Right ventricle myocardium superior (tissue), 1 donor: ENCODE measurements at regions not wholly inside any gene's neighbourhood (a gene's known extent, or its start where the extent isn't known, plus 50 kb on each side); places are given as distances from the start of the nearest gene placed in this dataset.

ENCODE experiments used
- ATAC-seq: fragments of 200-7000 bp; cut with Tn5 transposase; one replicate; pipeline ENCODE4 v1.9.1; 2020; ENCODE audit warnings: mild to moderate bottlenecking; ENCODE audit not compliant: poor library complexity
- DNase-seq: peaks from one replicate; pipeline ENCODE4 v3.0.0-alpha.2; 2020
- intact Hi-C: fragments of 100-400 bp; cut with DNase I; formaldehyde crosslinking; loops from one replicate; pipeline ENCODE4 v1.11.2; 2022
- donor health status: DM: no; HTN: yes; CAD: no; lungs with severe emphysema.

DNA sequence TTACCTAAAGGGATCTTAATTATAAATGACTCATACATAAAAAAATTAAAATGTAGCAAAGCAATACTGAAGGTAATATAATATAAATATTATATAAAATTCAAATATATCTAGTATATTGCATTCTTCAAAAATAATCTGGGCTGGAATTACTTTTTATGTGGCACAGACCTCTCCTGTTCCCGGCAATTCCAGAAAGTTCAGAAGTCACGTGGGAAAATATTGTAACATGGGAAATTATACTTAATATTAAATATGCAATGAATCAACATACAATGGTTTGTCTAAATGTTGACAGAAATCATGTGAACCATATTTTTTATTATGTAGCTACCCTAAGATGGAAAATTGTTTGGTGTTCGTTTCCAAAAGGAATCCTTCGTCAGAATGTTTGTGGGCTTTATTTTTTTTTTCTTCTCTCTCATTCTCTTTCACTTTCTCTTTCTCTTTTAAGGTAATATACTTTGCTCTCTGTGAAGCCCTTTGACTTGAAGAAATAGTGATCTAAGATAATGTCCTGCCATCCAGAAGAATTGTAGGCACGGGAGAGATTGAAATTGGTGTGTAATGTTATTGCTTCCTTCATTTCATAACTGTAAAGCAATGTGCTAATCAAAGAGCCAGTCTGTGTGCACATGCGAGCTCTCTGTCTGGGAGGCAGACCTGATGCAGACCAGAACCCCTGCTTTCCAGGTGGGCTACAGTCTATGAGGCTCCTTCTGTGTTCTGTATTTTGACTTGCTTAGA is 559.4 kb downstream of the NR2F2 start:
- intact Hi-C loops: no loop called here
- ATAC-seq: no peak
- no peak for DNase-seq

DNA sequence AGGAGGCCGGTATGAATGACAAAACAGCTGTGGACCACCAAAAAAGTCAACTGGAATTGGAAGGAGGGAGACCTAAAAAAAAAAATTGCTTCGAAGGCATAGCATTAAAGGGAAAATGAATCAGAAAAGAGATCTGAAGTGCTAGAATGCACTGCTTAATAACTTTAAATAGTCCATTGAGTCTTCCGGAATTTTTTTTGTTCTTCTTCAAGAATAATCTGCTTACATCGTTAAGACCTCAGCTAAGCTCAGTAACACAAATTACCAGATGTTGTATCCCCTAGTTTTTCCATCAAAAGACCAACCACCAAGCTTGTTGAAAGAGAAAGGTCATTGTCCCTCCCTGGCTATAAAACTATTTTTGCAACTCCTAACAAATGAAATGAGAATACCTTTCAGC is 560.5 kb downstream of the NR2F2 start:
- intact Hi-C loops: no loop called here
- ATAC-seq (no peak), DNase-seq (no peak)

DNA sequence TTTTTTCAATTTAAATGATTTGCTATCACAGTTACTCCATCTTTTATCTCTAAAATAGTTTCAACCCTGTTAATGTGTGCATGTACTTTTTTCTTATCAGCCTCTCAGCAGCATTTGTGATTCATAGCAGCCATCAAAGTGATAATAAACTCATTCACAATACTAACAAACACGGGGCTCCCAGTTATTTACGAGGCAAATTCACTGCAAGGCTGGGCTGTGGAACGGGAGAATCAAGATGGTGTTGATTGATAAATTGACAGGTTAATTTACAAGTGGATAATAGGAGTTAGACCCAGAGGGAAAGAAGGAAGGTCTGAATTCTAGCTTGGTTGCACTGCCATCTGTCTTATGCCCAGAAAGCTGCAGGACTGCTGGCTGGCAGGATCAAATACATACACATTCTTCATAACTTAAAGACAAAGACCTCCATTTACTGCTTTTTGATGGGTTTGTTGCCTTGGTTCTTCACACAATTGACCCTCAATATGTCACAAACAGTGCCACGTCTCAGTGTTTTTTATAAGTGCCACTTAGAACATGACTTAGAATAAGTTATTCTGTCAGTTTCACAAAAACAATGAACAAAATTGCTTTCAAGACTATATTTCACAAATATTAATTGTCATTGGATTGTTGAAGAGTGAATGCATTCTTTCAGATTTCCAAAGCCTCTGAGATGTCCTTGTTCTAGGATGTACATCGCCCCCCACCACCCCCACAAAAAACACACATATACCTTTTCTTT is 562.8 kb downstream of the NR2F2 start:
- ATAC-seq: no peak
- DNase-seq: no peak
- intact Hi-C loops: no loop called here

DNA sequence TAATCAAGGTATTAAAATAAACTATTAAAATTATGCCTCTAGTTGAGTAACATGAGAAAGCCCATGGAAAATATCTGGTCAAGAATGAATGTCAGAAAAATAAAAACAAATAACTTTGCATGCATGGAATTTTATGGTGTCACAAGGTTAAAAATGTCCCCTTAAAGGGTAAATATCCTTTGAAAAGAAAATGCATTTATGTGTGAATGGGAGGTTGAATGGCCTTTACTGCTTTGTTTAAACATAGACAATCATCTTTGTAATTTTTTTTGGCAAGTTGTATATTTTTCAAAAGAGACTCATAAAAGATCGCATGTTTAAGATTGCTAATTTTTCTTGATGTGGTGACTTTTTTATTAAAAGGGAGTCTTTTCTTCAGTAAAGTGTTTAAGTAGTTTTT is 564.2 kb downstream of the NR2F2 start:
- ATAC-seq (no peak), DNase-seq (no peak)
- intact Hi-C loops: no loop called here

DNA sequence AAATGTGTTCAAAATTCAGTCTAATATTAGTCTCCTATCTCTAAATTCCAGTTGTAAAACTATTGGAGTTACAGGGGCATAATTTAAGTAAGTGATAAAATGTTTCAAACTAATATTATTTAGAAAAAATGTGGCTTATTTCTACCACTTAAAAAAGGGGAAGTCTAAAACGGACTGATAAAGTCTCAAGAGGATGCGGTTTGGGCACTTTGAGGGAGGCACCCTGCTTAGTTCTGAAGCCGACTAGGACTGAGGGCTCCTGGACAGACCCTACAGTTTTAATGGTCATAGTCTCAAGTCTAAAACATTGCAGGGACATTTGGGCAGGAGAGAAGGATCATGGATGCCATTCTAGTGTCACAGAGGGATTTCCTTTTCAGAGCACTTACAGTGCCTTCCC is 566.3 kb downstream of the NR2F2 start:
- ATAC-seq (no peak), DNase-seq (no peak)
- intact Hi-C loops: no loop called here

DNA sequence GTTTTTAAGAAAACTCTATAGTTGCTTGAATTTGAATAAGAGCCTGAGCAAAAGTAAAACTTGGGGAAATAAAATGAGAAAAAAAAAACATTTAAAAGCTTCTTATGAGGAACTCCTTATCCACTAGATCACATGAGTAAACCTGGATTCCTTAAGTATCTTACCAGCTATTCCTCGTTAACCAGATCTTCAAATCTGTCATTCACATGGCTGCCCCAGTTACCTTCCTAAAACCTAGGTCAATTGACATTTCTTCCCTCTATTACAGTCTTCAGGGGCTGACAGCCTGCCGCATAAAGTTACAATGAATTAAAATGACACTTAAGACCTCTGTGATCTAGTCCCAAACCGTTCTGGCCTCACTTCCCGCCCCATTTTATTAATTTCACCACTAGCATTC is 583.6 kb downstream of the NR2F2 start:
- intact Hi-C loops: no loop called here
- DNase-seq: no peak
- ATAC-seq: no peak

DNA sequence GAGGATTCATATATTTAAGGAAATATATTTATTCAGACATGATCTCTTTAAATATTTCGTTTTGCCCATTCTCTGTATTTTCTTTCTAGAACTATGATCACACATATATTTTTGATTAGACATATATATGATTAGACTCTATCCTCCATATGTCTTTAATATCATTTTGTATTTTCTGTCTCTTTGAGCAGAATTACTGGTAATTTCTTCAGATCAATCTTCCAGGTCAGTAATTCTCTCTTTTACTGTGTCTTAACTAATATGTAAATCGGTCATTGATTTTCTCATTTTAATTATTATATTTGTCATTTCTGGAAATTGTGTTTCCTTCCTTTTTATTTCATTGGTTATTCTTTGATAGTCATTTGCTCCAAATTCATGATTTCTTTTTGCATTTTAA is 586.2 kb downstream of the NR2F2 start:
- intact Hi-C loops: no loop called here
- no peak for ATAC-seq

DNA sequence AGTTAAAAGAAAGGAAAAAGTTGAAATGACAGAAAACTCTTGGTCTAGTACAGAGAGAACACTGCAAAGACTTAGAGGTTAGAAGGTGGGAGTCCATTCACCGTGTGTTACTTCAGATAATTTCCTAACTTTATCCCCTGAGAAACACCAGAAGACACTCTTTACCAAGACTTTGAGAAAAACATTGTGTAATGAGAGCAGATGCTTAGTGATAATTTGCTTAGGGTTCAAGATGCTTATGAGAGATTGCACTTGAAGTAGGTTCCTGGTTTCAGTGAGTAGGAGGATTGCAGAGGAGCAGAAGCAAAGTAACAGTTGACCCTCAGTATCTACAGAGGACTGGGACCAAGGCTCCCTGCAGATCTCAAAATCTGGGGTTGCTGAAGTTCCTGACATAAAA is 594.1 kb downstream of the NR2F2 start:
- DNase-seq: no peak
- intact Hi-C loops: no loop called here

More for the DNA sequence above, 586.2 kb downstream of the NR2F2 start:
- no peak for DNase-seq

DNA sequence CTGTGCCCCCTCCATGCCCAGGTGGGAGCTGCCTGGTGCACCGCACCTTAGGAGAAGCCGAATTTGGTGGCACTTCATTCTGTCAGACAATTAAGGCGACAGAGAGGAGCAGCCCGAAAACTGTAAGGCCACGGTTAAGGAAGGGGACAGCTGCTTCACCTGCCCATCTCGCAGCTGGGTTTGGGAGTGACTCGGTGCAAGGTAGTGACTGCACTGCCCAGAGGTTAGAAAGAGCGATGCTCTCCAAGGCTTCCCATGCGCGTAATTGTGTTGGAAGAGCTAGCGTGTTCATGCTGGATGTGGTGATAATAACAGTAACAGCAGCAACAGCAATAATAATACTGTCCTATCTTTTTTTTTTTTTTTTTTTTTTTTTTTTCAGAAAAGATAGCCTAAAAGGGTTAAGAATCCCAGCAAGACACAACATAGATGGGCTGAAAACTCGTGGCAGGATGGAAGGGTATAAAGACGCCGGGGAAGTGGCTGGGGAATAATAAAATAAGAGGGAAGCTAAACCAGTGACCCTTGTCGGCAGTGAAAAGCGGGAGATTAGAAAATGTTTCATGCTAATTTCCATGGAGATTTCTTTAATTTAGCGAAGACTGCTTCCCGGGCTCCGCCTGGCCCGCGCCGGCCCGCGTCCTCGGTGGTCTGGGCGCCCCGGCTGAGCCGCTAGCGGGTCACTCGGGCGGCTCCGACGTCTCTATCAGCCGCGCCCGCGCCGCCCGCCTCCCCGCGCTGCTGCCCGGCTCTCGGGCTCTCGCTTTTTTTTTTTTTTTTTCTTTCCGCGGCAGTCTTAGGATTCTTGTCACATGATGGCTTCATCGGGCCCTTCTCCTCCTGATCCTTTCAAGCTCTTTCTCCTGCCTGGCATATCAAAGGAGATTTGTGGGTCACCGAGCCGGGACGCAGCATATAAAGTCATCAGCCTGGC is 617.1 kb downstream of the NR2F2 start:
- DNase-seq: no peak
- intact Hi-C loops: no loop called here
- ATAC-seq: no peak

More for the DNA sequence above, 594.1 kb downstream of the NR2F2 start:
- ATAC-seq: no peak

DNA sequence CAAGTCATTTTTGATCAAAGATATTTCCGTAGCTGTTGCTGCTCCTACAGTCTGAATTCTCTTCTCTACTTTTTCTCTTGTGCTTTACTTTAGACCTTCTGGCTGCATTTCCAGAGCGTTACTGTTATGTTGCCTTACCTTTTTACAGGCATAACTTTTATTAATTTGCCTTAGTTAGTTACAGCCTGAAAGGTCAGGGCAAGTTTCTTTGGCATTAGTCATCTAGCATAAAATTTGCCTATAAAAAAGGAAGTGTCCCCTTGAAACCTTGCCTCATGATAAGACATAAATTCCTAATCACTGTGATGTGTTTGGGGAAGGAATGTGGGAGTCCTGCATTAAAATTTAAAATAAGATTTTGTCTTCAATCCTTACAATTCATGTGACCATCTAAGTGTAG is 618.5 kb downstream of the NR2F2 start:
- DNase-seq (no peak), ATAC-seq (no peak)
- intact Hi-C loops: no loop called here

DNA sequence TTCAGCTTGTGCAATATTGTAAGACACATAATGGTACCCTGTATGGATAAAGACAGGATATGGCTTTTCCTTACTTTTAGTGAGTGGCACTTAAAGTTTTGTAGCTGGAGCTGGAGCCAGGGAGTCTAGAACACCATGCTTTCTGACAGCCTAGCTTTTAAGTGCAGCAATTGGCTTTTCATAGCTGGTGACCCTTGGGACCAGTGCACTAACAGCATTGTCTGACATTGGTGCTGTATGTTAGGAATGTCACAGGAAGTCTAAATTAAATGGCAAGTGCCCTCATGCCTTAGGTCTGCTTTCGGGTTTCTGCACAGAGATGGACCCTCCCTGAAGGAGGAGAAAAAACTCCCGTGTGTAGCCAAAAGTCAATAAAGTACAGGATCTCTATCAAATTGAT is 628.2 kb downstream of the NR2F2 start:
- DNase-seq (no peak), ATAC-seq (no peak)
- intact Hi-C loops: no loop called here

DNA sequence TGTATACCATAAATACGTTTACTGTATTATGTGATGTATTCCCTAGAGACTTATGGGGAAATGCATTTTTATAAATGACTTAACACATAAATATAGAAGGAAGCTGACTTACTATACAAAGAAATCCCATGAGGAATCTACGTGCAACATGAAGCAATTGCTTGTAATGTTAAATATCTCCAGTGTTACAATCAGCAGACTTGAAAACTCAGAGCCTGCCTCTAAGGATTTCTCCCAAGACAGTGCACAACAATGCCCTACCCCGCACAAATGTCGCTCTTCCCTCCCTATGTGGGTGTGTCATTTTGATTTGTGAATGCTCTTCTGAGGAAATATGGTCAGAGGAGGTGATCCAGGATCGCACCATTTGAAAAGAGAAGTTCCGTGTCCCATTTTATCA is 629.0 kb downstream of the NR2F2 start:
- no peak for ATAC-seq
- intact Hi-C loops: no loop called here
- no peak for DNase-seq

DNA sequence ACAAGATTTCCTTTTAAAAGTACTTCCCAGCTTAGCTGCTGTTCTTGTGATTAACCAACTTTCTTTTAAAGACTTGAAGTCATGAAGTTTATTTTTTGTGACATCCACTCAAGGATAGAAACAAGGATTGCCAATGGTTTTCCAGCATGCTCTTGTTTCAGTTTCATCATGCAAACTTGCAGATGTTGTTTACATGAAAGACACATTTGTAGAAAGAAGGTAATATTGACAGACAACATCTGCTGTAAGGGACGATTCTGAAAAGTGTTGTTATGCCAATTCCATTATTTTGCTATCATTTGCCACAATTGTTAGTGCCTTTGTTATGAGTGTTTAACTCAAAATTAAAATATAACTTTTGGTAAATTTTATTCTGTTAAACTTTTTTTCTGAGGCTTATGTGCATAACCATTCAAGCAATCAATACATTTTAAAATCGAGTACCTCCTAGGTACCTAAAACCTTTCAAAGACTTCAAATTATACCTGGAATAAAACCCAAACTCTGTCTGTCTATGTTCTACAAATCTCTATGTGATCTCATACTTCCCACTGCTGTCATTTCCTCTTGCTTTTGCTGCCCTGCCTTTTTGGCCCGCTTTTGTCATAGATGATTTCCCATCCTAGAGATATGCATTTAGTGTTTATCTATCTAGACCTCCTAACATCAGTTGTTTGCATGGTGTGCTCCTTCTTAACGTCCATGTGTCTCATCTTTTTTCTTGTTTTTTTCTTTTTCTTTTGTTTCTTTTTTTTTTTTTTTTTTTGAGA is 630.4 kb downstream of the NR2F2 start:
- ATAC-seq (no peak), DNase-seq (no peak)
- intact Hi-C loops: no loop called here

DNA sequence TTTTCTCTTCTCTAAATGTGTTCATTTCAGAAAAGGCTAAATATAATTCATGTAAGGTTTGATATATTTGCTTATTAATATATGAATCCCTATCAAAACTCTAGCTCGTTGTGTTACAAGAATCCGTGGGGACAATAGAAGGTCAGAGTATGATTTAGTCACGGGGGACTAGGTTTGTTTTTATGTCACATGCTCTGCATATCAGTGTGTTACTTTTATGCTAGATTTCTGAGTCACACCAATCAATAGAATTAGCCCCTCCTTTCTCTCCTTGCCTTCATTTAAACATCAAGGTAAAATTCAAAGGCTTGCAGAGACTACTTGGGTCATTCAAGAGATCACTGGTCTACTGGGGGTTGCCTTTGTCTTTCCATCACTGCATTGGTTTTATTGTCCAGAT is 636.1 kb downstream of the NR2F2 start:
- intact Hi-C loops: no loop called here
- no peak for DNase-seq
- no peak for ATAC-seq

DNA sequence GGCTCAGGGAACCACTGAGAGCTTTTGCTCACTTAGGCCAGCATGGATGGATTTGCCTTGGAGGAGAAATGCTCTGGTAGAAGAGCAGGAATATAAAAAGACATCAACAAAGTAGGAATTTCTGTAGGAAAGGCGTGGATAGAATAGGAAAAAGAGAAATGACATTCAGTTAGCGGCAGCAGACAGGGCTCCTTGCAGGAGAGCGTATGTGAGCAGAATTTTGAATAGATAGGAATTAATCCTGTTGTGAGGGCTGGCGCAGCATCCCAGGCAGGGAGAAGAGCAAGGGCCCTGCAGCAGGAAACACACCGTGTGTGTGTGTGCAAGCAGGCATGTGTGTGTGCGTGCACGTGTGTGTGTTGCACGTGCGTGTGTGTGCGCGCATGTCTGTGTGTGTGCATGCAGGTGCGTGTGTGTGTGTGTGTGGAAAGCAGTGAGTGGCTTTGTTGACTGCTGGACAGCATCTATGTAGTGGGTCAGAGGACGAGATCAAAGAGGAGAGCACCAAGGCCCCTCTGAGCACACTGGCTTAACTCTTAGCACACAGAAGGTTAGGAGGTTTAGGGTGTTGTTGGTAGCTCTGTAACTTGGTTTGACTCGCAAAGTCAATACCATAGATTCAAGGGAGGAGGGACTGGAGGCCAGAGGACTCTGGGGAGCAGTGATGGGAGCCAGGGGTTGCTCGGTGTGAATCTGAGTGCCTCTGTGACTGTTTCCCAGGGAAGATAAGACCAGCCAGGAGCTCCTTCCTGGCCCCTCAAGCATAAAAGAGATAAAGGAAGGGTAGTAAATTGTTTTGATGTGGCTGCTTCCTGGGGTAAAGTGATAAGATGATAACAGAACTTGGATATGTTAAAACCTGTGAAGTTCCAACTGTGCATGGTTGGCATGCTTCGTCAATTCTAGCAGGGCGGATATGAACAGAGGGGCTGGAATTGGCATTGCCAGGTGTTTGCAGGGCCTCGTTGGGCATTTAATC is 639.5 kb downstream of the NR2F2 start:
- ATAC-seq (no peak), DNase-seq (no peak)
- intact Hi-C loops: no loop called here

DNA sequence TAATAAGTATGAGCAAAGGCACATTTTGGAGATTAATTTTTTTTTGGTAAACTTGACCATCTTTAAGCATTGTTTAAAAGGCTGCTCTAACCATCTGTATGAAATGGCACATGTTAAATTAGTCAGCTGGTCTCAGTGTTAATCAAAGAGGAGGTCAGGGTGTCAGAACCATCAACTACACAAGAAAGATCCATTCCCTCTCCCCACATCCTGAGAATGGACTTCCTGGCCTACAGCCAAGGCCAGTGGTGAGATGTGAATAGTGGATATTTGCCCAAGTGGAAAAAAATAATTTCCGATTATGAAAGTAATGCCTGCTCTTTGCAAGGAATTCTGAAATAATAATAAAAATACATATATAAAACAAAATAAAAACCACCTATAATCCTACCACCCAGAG is 641.7 kb downstream of the NR2F2 start:
- ATAC-seq (no peak), DNase-seq (no peak)
- intact Hi-C loops: no loop called here

DNA sequence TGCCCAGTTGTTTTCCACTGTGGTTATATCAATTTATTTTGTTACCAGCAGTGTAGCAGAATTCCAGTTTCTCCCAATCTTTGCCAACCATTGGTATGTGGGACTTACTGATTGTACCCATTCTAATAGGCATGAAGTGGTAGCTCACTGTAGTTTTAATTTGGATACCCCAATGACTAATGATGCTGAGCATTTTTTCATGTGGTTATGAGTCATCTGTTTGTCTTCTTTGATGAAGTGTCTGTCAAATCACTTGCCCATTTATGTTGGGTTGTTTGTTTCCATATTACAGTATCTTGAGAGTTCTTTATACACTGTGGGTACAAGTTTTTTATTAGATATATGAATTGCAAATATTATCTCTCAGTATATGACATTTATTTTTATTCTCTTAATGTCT is 644.3 kb downstream of the NR2F2 start:
- DNase-seq (no peak), ATAC-seq (no peak)
- intact Hi-C loops: no loop called here

DNA sequence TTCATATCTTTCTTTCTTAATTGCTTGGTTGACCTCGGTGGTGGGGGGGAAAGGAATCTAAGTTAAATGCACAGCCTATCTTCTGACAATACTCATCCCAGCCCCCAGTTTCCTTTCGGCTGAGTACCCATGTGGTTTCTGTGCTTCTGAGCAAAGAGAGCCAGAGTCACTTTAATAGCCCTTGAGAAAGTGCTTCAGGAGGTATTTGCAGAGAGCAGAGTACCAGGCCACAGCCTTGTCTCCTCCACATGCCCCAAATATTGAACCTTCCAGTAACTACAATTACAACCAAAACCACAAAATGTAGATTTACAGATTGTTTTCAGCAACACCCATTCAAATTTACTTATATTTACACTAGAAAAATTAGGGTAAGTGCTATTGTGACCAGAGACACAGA is 647.4 kb downstream of the NR2F2 start:
- no peak for ATAC-seq
- no peak for DNase-seq
- intact Hi-C loops: no loop called here
